ENCODE measurements at regions not wholly inside any gene's neighbourhood (a gene's known extent, or its start where the extent isn't known, plus 50 kb on each side); places are given as distances from the start of the nearest gene placed in this dataset.

DNA sequence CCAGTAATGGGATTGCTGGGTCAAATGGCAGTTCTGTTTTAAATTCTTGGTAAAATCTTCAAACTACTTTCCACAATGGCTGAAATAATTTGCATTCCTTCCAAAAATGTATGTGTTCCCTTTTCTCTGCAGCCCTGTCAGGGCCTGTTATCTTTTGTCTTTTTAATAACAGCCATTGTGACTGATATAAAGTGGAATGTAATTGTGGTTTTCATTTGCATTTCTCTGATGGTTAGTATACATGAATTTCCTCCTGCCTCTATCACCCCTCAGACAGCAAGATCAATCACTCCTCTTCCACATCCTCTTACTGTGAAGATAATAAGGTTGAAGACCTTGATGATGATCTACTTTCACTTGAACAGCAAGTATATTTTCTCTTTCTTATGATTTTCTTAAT, 304.8 kb upstream of the FSIP2 start:
- no peak overlapping the region for H3K4me3 ChIP-seq (ENCODE audit: control insufficient read depth, low read depth, low read length)
- DNase-seq (ENCODE audit: low read depth), result no peak

GRCh38 chr2:185436787-185437372, 301.7 kb upstream of the FSIP2 start:
- H3K4me3 ChIP-seq (ENCODE audit: control insufficient read depth, low read depth, low read length), result no peak overlapping the region
- TF ChIP-seq CTCF (IDR thresholded peaks at IDR 0.05; ENCODE audit: control insufficient read depth, insufficient read depth, low read depth, low read length, missing control alignments), result no peak
- DNase-seq (ENCODE audit: low read depth), result no peak

More for the DNA sequence above, 304.8 kb upstream of the FSIP2 start:
- no peak for TF ChIP-seq CTCF (IDR thresholded peaks at IDR 0.05; ENCODE audit: control insufficient read depth, insufficient read depth, low read depth, low read length, missing control alignments)

GRCh38 chr2:185441486-185442005, 297.1 kb upstream of the FSIP2 start:
- H3K4me3 ChIP-seq (ENCODE audit: control insufficient read depth, low read depth, low read length), result no peak overlapping the region
- no peak for DNase-seq (ENCODE audit: low read depth)
- no peak for TF ChIP-seq CTCF (IDR thresholded peaks at IDR 0.05; ENCODE audit: control insufficient read depth, insufficient read depth, low read depth, low read length, missing control alignments)

DNA sequence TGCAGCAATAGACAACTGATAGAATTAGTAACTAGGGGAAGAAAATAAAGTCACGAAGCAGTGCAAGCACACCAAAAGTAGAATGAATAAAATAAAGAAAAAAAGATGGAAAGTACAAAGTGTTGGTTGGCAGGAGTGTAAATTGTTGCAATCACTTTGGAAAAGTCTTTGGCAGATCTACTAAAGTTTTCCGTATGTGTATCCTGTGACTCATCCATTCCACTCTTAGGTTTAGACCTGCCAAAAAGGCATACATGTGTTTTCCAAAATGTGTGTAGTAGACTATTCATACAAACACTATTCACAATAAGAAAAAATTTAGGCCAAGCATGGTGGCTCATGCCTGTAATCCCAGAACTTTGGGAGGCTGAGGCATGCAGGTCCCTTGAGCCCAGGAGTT, 282.1 kb upstream of the FSIP2 start:
- H3K4me3 ChIP-seq (ENCODE audit: control insufficient read depth, low read depth, low read length), result no peak overlapping the region
- no peak for TF ChIP-seq CTCF (IDR thresholded peaks at IDR 0.05; ENCODE audit: control insufficient read depth, insufficient read depth, low read depth, low read length, missing control alignments)
- DNase-seq (ENCODE audit: low read depth), result no peak

DNA sequence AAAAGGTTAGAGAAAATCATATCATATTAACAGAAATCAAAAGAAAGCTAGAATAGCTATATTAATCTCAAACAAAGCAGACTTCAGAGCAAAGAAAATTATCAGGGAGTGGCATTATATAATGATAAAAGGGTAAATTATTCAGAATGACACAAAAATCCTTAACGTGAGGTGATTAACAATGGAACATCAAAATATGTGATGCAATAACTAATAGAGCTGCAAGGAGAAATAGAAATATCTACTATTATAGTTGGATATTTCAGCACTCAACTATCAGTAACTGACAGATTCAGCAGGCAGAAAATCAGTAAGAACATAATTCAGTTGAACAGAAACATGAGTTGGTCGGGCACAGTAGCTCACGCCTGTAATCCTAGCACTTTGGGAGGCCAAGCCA, 275.1 kb upstream of the FSIP2 start:
- no peak for TF ChIP-seq CTCF (IDR thresholded peaks at IDR 0.05; ENCODE audit: control insufficient read depth, insufficient read depth, low read depth, low read length, missing control alignments)
- DNase-seq (ENCODE audit: low read depth), result no peak
- no peak overlapping the region for H3K4me3 ChIP-seq (ENCODE audit: control insufficient read depth, low read depth, low read length)

DNA sequence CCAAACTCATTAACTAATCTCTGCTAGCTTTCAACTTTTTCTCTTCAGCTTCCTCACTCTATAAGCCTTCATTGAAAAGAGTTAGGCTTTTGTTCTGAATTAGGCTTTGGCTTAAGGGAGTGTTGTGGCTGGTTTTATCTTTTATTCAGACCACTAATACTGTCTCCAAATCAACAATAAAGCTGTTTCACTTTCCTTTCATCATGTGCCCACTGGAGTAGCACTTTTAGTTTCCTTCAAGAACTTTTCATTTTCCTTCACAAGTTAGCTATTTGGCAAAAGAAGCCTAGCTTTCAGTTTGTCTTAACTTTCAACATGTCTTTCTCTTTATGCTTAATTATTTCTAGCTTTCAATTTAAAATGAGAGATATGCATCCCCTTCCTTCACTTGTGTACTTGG, 271.7 kb upstream of the FSIP2 start:
- DNase-seq (ENCODE audit: low read depth), result no peak
- H3K4me3 ChIP-seq (ENCODE audit: control insufficient read depth, low read depth, low read length), result no peak overlapping the region
- no peak for TF ChIP-seq CTCF (IDR thresholded peaks at IDR 0.05; ENCODE audit: control insufficient read depth, insufficient read depth, low read depth, low read length, missing control alignments)

Data from AG09309 (cell line).